Glutamatergic neuron (in vitro differentiated cells): ENCODE measurements at regions not wholly inside any gene's neighbourhood (a gene's known extent, or its start where the extent isn't known, plus 50 kb on each side); places are given as distances from the start of the nearest gene placed in this dataset.

Experiments
- DNase-seq: peaks from one replicate; pipeline ENCODE4 v3.0.0; 2022
- H3K27ac Mint-ChIP-seq: one replicate; pipeline ENCODE4 v1.8.0; 2020; ENCODE audit warnings: mild to moderate bottlenecking, mixed read lengths, inconsistent platforms; ENCODE audit not compliant: unreplicated experiment
- H3K27me3 Mint-ChIP-seq: one replicate; pipeline ENCODE4 v1.8.0; 2020; ENCODE audit warnings: mild to moderate bottlenecking, moderate library complexity, mixed read lengths, inconsistent platforms; ENCODE audit not compliant: unreplicated experiment
- H3K36me3 Mint-ChIP-seq: one replicate; pipeline ENCODE4 v1.8.0; 2020; ENCODE audit warnings: mild to moderate bottlenecking, mixed read lengths, inconsistent platforms; ENCODE audit not compliant: unreplicated experiment
- H3K4me1 Mint-ChIP-seq: one replicate; pipeline ENCODE4 v1.8.0; 2020; ENCODE audit warnings: mild to moderate bottlenecking, low read depth, mixed read lengths, inconsistent platforms; ENCODE audit not compliant: unreplicated experiment
- H3K4me3 Mint-ChIP-seq: one replicate; pipeline ENCODE4 v1.8.0; 2020; ENCODE audit warnings: mild to moderate bottlenecking, mixed read lengths, inconsistent platforms; ENCODE audit not compliant: unreplicated experiment
- H3K9me3 Mint-ChIP-seq: one replicate; pipeline ENCODE4 v1.8.0; 2020; ENCODE audit warnings: mild to moderate bottlenecking, moderate library complexity, mixed read lengths, inconsistent platforms; ENCODE audit not compliant: unreplicated experiment
- TF ChIP-seq, protein P1 (sequence below): fragments of 200-600 bp; sonication (generic); IDR thresholded peaks from one replicate; pipeline ENCODE4 v1.5.0; 2021; ENCODE audit not compliant: partially characterized antibody, unreplicated experiment

DNA sequence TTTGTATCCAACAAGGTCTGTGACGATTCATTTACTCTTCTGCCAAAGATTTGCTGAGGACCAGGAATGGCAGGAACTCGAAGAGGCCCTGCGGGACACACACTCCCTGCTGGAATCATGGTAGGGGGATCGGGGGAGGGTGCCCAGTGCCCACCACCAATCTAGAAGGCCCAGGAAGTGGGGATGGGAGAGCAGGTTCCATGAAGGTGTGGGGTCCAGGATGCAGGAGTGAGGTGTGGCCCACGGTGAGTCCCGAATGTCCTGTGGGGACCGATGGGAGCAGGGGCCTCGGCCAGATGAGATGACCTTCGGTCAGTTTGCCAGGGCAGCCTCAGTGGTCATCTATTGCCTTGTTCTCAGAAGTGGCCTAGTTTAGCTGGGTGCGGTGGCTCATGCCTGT is 492.7 kb downstream of the BRD1 start:
- H3K27ac Mint-ChIP-seq, result no peak overlapping the region
- H3K4me1 Mint-ChIP-seq, result no peaks in the 10 kb centered on the region

DNA sequence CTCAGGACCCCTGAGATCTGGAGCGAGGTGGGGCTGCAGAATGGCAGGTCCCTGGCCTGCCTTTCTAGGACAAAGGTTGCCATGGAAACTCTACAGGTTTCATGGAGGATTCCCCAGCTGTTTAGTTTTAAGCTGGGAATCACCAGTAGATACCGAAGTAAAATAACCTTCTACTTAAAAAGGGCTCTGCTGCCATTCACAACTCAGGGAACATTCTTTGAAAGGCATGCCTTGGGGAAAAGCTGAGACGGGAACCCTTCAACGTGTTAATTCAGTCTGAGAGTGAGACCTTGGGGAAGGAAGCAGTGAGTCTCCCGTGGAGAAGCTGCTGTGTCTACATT is 493.3 kb downstream of the BRD1 start:
- H3K36me3 Mint-ChIP-seq, result peaks cover 14% of the 10 kb centered on the region
- no peak overlapping the region for H3K27ac Mint-ChIP-seq
- H3K4me3 Mint-ChIP-seq, result no peak overlapping the region
- H3K9me3 Mint-ChIP-seq, result peaks cover 22% of the 10 kb centered on the region
- DNase-seq, result no peak
- TF ChIP-seq, protein P1, sequence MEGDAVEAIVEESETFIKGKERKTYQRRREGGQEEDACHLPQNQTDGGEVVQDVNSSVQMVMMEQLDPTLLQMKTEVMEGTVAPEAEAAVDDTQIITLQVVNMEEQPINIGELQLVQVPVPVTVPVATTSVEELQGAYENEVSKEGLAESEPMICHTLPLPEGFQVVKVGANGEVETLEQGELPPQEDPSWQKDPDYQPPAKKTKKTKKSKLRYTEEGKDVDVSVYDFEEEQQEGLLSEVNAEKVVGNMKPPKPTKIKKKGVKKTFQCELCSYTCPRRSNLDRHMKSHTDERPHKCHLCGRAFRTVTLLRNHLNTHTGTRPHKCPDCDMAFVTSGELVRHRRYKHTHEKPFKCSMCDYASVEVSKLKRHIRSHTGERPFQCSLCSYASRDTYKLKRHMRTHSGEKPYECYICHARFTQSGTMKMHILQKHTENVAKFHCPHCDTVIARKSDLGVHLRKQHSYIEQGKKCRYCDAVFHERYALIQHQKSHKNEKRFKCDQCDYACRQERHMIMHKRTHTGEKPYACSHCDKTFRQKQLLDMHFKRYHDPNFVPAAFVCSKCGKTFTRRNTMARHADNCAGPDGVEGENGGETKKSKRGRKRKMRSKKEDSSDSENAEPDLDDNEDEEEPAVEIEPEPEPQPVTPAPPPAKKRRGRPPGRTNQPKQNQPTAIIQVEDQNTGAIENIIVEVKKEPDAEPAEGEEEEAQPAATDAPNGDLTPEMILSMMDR, result no peak
- H3K27me3 Mint-ChIP-seq, result no peaks in the 10 kb centered on the region
- no peaks in the 10 kb centered on the region for H3K4me1 Mint-ChIP-seq

More for the DNA sequence above, 492.7 kb downstream of the BRD1 start:
- TF ChIP-seq, protein P1, result no peak
- no peaks in the 10 kb centered on the region for H3K27me3 Mint-ChIP-seq
- peaks cover 18% of the 10 kb centered on the region for H3K36me3 Mint-ChIP-seq
- no peak overlapping the region for H3K4me3 Mint-ChIP-seq
- DNase-seq, result no peak
- H3K9me3 Mint-ChIP-seq, result peaks cover 23% of the 10 kb centered on the region

DNA sequence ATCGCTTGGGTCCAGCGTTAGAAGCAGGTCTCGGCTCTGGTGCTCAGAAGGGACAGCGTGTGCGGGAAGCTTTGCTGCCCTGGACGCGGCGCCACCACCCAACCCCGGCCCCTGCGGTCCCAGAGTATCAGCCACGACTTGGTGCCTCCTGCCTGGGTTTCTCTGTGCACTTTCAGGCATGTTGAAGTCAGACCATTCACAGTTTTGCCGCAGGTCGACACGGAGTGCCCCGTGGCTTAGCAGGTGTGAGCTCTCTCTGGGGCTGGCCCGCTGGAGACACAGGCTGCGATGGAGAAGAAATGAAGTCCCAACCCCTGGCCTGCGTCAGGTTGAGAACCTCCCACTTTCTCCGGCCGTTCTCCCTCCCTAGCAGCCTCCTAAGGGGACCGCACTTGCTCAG is 494.5 kb downstream of the BRD1 start:
- Mint-ChIP-seq H3K4me1 (no peaks in the 10 kb centered on the region), H3K4me3 (no peak overlapping the region), H3K9me3 (peaks cover 25% of the 10 kb centered on the region), H3K27ac (no peak overlapping the region), H3K27me3 (peaks cover under 1% of the 10 kb centered on the region), H3K36me3 (peaks cover 13% of the 10 kb centered on the region)
- no peak for DNase-seq
- TF ChIP-seq, protein P1, result no peak

DNA sequence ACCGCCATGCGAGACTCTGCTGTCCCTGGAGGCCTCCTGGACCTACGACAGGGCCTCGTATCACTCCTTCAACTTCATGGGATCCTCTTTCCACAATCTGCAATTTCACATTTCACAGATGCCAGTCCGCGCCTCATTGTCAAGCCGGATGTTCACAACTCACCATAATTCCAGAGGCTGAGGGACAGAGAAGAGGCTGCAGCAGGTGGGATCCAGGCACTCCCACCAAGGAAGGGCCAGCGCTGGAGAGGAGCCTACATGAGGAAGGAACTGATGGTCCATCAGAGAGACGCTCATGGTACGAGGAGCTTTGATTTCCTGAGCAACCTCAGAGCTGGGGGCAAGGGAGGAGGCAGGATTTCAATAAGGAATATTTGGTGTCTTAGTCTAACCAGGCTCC is 495.0 kb downstream of the BRD1 start:
- H3K4me3 Mint-ChIP-seq, result no peak overlapping the region
- H3K36me3 Mint-ChIP-seq, result peaks cover 13% of the 10 kb centered on the region
- H3K9me3 Mint-ChIP-seq, result peaks cover 24% of the 10 kb centered on the region
- TF ChIP-seq, protein P1, result no peak
- no peak for DNase-seq
- H3K27ac Mint-ChIP-seq, result no peak overlapping the region
- peaks cover 2% of the 10 kb centered on the region for H3K27me3 Mint-ChIP-seq
- H3K4me1 Mint-ChIP-seq, result no peaks in the 10 kb centered on the region

DNA sequence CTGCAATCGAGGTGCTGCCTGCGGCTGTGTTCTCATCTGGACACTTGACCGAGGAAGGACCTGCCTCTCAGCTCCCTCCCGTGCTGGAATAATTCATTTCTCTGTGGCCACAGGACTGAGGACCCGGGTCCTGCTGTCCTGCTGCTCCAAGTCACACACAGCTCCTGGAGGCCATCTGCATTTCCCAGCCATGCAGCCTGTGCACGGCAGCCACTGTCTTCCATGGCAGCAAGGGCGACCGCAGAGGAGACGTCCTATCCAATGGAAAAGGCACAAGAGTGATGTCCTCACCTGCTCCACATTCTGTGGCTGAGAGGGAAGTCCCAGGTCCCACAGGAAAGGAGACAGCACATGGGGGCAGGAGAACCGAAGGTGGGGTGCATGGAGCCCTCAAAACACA is 495.8 kb downstream of the BRD1 start:
- Mint-ChIP-seq H3K27me3 (peaks cover 2% of the 10 kb centered on the region), H3K36me3 (peaks cover 11% of the 10 kb centered on the region), H3K4me3 (no peak overlapping the region), H3K9me3 (peaks cover 24% of the 10 kb centered on the region), H3K4me1 (no peaks in the 10 kb centered on the region), H3K27ac (no peak overlapping the region)
- TF ChIP-seq, protein P1, result no peak
- no peak for DNase-seq
